A549 (cell line): ENCODE measurements at regions not wholly inside any gene's neighbourhood (a gene's known extent, or its start where the extent isn't known, plus 50 kb on each side); places are given as distances from the start of the nearest gene placed in this dataset.
"Not testable (repeated sequence)": the region's sequence is repeated elsewhere in the genome, so short reads cannot be mapped to it uniquely, and the experiment has no call there.

ENCODE experiments used
- ATAC-seq, 2 experiments: fragments of 200-7000 bp in 1 of 2; fragments of >200 bp in 1 of 2; cut with Nextera tagmentation in 1 of 2; cut with Tn5 transposase in 1 of 2; 3 replicates each; pipeline versions ENCODE4 v1.8.0 to v1.9.1; 2018 to 2020; ENCODE audit warnings: mild to moderate bottlenecking in 1 of 2, moderate library complexity in 1 of 2
- CTCF ChIA-PET: fragments of 300-600 bp; sonication (Branson Sonifier 250); formaldehyde crosslinking; extraction: SDS; loops from one replicate; lab custom pipeline; 2021; ENCODE audit warnings: antibody characterized with exemption, inconsistent platforms; lab: Yijun Ruan, JAX
- POLR2A ChIA-PET: fragments of 350-600 bp; formaldehyde crosslinking; extraction: SDS; loops from one replicate; lab custom pipeline; 2021; ENCODE audit warnings: antibody characterized with exemption, inconsistent platforms; lab: Yijun Ruan, JAX
- DNase-seq, 2 experiments: peaks; one replicate each; pipeline versions ENCODE4 v3.0.0 to v3.0.0-alpha.2; 2011 to 2016; ENCODE audit warnings: low read depth in 1 of 2, low spot score in 1 of 2
- FAIRE-seq: peaks from 2 replicates; lab custom pipeline; 2011; peaks lifted over from hg19 to GRCh38; lab: Jason Lieb, UNC
- H3K27ac ChIP-seq, 2 experiments: fragments of >200 bp; sonication (Bioruptor Twin); formaldehyde crosslinking; 3 replicates each; pipeline ENCODE4 v1.5.1; 2016 to 2017
- H3K4me1 ChIP-seq: fragments of >200 bp; sonication (Bioruptor Twin); formaldehyde crosslinking; 3 replicates; pipeline ENCODE4 v1.6.1; 2016
- H3K4me2 ChIP-seq: fragments of >200 bp; sonication (Bioruptor Twin); formaldehyde crosslinking; 3 replicates; pipeline ENCODE4 v1.6.1; 2016
- H3K4me3 ChIP-seq: fragments of >200 bp; sonication (Bioruptor Twin); formaldehyde crosslinking; 3 replicates; pipeline ENCODE4 v1.5.1; 2016
- H3K9me3 ChIP-seq: fragments of >200 bp; sonication (Bioruptor Twin); formaldehyde crosslinking; 3 replicates; pipeline ENCODE4 v1.6.1; 2016
- BHLHE40 ChIP-seq: IDR thresholded peaks from 2 replicates; pipeline ENCODE4 v1.6.1; 2012; ENCODE audit warnings: low read depth, low read length, inconsistent platforms
- CBX2 ChIP-seq: fragments of 200-600 bp; sonication (generic); IDR thresholded peaks from 2 replicates; pipeline ENCODE4 v1.6.1; 2016; ENCODE audit warnings: low read depth, mild to moderate bottlenecking, borderline replicate concordance
- CHD4 ChIP-seq: fragments of 200-600 bp; sonication (generic); IDR thresholded peaks from 2 replicates; pipeline ENCODE4 v1.6.1; 2016; ENCODE audit warnings: antibody characterized with exemption, mild to moderate bottlenecking, borderline replicate concordance
- CTCF ChIP-seq: fragments of >200 bp; sonication (Bioruptor Twin); formaldehyde crosslinking; IDR thresholded peaks from 3 replicates; pipeline ENCODE4 v1.5.1; 2016
- E2F6 ChIP-seq: IDR thresholded peaks from 2 replicates; pipeline ENCODE4 v1.6.1; 2012; ENCODE audit warnings: low read depth, borderline replicate concordance
- EHF ChIP-seq: fragments of 250-450 bp; sonication (Bioruptor Pico); IDR thresholded peaks from 2 replicates; pipeline ENCODE4 v1.5.0; 2020; ENCODE audit warnings: mild to moderate bottlenecking
- EHMT2 ChIP-seq: fragments of 200-600 bp; sonication (generic); IDR thresholded peaks from 2 replicates; pipeline ENCODE4 v1.6.1; 2016; ENCODE audit warnings: antibody characterized with exemption, low read depth, mild to moderate bottlenecking, moderate library complexity
- ELK1 ChIP-seq: fragments of 150-350 bp; IDR thresholded peaks from 2 replicates; pipeline ENCODE4 v1.6.1; 2014; ENCODE audit warnings: low read depth, mild to moderate bottlenecking, low read length
- FOSL2 ChIP-seq, 2 experiments: fragments of 450-650 bp in 1 of 2; fragments of >200 bp in 1 of 2; sonication (Bioruptor Twin) in 1 of 2; formaldehyde crosslinking; IDR thresholded peaks; 2 replicates each; pipeline versions ENCODE4 v1.5.0 to v1.6.1; 2016 to 2020; ENCODE audit warnings: mild to moderate bottlenecking in 1 of 2, moderate library complexity in 1 of 2
- GATA3 ChIP-seq: IDR thresholded peaks from 2 replicates; pipeline ENCODE4 v1.6.1; 2012; ENCODE audit warnings: borderline replicate concordance
- HDAC2 ChIP-seq: fragments of 200-600 bp; sonication (generic); IDR thresholded peaks from 2 replicates; pipeline ENCODE4 v1.6.1; 2016
- HES2 ChIP-seq: fragments of >200 bp; sonication (Bioruptor Twin); formaldehyde crosslinking; IDR thresholded peaks from 2 replicates; pipeline ENCODE4 v1.6.1; 2016
- HOXA7 ChIP-seq: fragments of 250-450 bp; sonication (Bioruptor Pico); IDR thresholded peaks from 2 replicates; pipeline ENCODE4 v1.5.0; 2020; ENCODE audit warnings: mild to moderate bottlenecking, moderate library complexity
- HOXB13 ChIP-seq: fragments of 250-450 bp; sonication (Bioruptor Pico); IDR thresholded peaks from 2 replicates; pipeline ENCODE4 v1.5.0; 2020; ENCODE audit warnings: low read depth, mild to moderate bottlenecking, moderate library complexity
- KDM1A ChIP-seq: fragments of 200-600 bp; sonication (generic); IDR thresholded peaks from 2 replicates; pipeline ENCODE4 v1.6.1; 2016; ENCODE audit warnings: low read depth, mild to moderate bottlenecking
- MAFK ChIP-seq: fragments of 450-650 bp; IDR thresholded peaks from 2 replicates; pipeline ENCODE4 v1.6.1; 2014; ENCODE audit not compliant: partially characterized antibody
- MAX ChIP-seq: IDR thresholded peaks from 2 replicates; pipeline ENCODE4 v1.6.1; 2012
- MYC ChIP-seq: IDR thresholded peaks from 2 replicates; pipeline ENCODE4 v1.6.1; 2012; ENCODE audit warnings: mild to moderate bottlenecking, inconsistent platforms, low read length, improper control_type of control experiment, borderline replicate concordance
- PHF8 ChIP-seq: fragments of 200-600 bp; sonication (generic); IDR thresholded peaks from 2 replicates; pipeline ENCODE4 v1.6.1; 2016; ENCODE audit warnings: low read depth, mild to moderate bottlenecking, antibody characterized with exemption, moderate library complexity, borderline replicate concordance
- POLR2AphosphoS2 ChIP-seq: conservative IDR thresholded peaks from 2 replicates; pipeline ENCODE4 v1.6.1; 2012; ENCODE audit warnings: low read length, improper control_type of control experiment, inconsistent platforms
- RAD21 ChIP-seq, 2 experiments: fragments of >200 bp in 1 of 2; sonication (Bioruptor Twin) in 1 of 2; formaldehyde crosslinking in 1 of 2; IDR thresholded peaks in 1 of 2; conservative IDR thresholded peaks in 1 of 2; 2 replicates in 1 of 2; 3 replicates in 1 of 2; pipeline ENCODE4 v1.6.1; 2012 to 2018; ENCODE audit warnings: inconsistent platforms in 1 of 2
- RFX5 ChIP-seq: fragments of 450-650 bp; IDR thresholded peaks from 2 replicates; pipeline ENCODE4 v1.7.1; 2014; ENCODE audit warnings: antibody characterized with exemption, mild to moderate bottlenecking, moderate library complexity
- RNF2 ChIP-seq: fragments of 200-600 bp; sonication (generic); IDR thresholded peaks from 2 replicates; pipeline ENCODE4 v1.6.1; 2016; ENCODE audit warnings: low read depth, mild to moderate bottlenecking, antibody characterized with exemption, moderate library complexity, borderline replicate concordance
- SMC3 ChIP-seq: fragments of >200 bp; sonication (Bioruptor Twin); formaldehyde crosslinking; IDR thresholded peaks from 3 replicates; pipeline ENCODE4 v1.6.1; 2018; ENCODE audit warnings: inconsistent platforms
- TP53 ChIP-seq: fragments of 250-450 bp; sonication (Bioruptor Pico); IDR thresholded peaks from 2 replicates; pipeline ENCODE4 v1.5.0; 2021; ENCODE audit warnings: mild to moderate bottlenecking, moderate library complexity
- ZC3H11A ChIP-seq: fragments of 450-650 bp; IDR thresholded peaks from 2 replicates; pipeline ENCODE4 v1.6.1; 2014; ENCODE audit warnings: antibody characterized with exemption, mild to moderate bottlenecking
- ZFP36 ChIP-seq: fragments of 450-650 bp; IDR thresholded peaks from 2 replicates; pipeline ENCODE4 v1.6.1; 2014; ENCODE audit warnings: borderline replicate concordance; ENCODE audit not compliant: partially characterized antibody
- WGBS: methylation state at CpG from one replicate; pipeline ENCODE4 v1.1.6; 2017; ENCODE audit errors: missing lambda C conversion rate; 5-methylcytosine and 5-hydroxymethylcytosine counted together

- H3K4me3 ChIP-seq, result no peak overlapping the region
- H3K27ac ChIP-seq, result no peak overlapping the region
- WGBS, result 29% methylated on average over 2 of the region's 2 CpGs
- CTCF ChIA-PET, result no interaction called here
- no peaks in the 10 kb centered on the region for H3K4me1 ChIP-seq
- TF ChIP-seq BHLHE40 (no peak), HOXA7 (CRISPR knock-in tag) (no peak), RNF2 (no peak), FOSL2 (IDR thresholded peaks at IDR 0.05) (no peak), FOSL2 (CRISPR knock-in tag; IDR thresholded peaks at IDR 0.05) (no peak), MAFK (no peak), PHF8 (no peak)
- H3K9me3 ChIP-seq, result no peaks in the 10 kb centered on the region
- FAIRE-seq (no peak), DNase-seq (no peak), ATAC-seq (no peak)
- POLR2A ChIA-PET, result no interaction called here
- no peak overlapping the region for H3K4me2 ChIP-seq
Observed at GRCh38 chr3:145492456-145492855, 668.5 kb downstream of the PLOD2 start.

- CTCF ChIA-PET, FAIRE-seq, POLR2A ChIA-PET: not testable (repeated sequence)
Observed at GRCh38 chr3:145517416-145517815, 643.6 kb downstream of the PLOD2 start.

GRCh38 chr3:145518639-145519038 is 642.3 kb downstream of the PLOD2 start:
- H3K27ac ChIP-seq, result no peak overlapping the region
- ChIA-PET CTCF (no interaction called here), POLR2A (no interaction called here)
- no peaks in the 10 kb centered on the region for H3K9me3 ChIP-seq
- FAIRE-seq (no peak), ATAC-seq (no peak), DNase-seq (no peak)
- TF ChIP-seq TP53 (CRISPR knock-in tag) (no peak), MAX (no peak), EHF (no peak), ELK1 (no peak), FOSL2 (IDR thresholded peaks at IDR 0.05) (no peak), FOSL2 (CRISPR knock-in tag; IDR thresholded peaks at IDR 0.05) (no peak), ZC3H11A (no peak), ZFP36 (no peak), CHD4 (no peak), RFX5 (no peak), HES2 (no peak), RAD21 (conservative IDR thresholded peaks at IDR 0.05 in 1 of 2, IDR thresholded peaks at IDR 0.05 in 1 of 2) (no peak), KDM1A (no peak), POLR2AphosphoS2 (no peak)
- H3K4me2 ChIP-seq, result no peak overlapping the region
- H3K4me3 ChIP-seq, result no peak overlapping the region
- H3K4me1 ChIP-seq, result no peaks in the 10 kb centered on the region
- 5% methylated on average over 4 of the region's 4 CpGs for WGBS

More at GRCh38 chr3:145517416-145517815, 643.6 kb downstream of the PLOD2 start:
- not testable (repeated sequence) for DNase-seq, ATAC-seq, H3K9me3 ChIP-seq, H3K27ac ChIP-seq, H3K4me2 ChIP-seq, H3K4me1 ChIP-seq, H3K4me3 ChIP-seq
- WGBS, result 36% methylated on average over 4 of the region's 4 CpGs

GRCh38 chr3:145519398-145520047 is 641.5 kb downstream of the PLOD2 start:
- no peak for FAIRE-seq
- no peak for TF ChIP-seq CBX2
- TF ChIP-seq HOXA7 (CRISPR knock-in tag), result no peak
- no peak for TF ChIP-seq HOXB13 (CRISPR knock-in tag)
- TF ChIP-seq HDAC2, result no peak
- no peak for TF ChIP-seq RNF2
- TF ChIP-seq E2F6, result no peak
- no peak for TF ChIP-seq POLR2AphosphoS2
- TF ChIP-seq EHMT2, result no peak
- TF ChIP-seq GATA3, result no peak
- no peak for TF ChIP-seq MYC
- TF ChIP-seq EHF, result no peak
- no peak for TF ChIP-seq CTCF
- no peak for TF ChIP-seq PHF8
- TF ChIP-seq SMC3, result no peak

More at GRCh38 chr3:145519398-145520047, 641.5 kb downstream of the PLOD2 start:
- DNase-seq (no peak), ATAC-seq (no peak)
- no peak overlapping the region for H3K4me2 ChIP-seq
- no peak overlapping the region for H3K27ac ChIP-seq
- POLR2A ChIA-PET, result no interaction called here
- H3K4me1 ChIP-seq, result no peaks in the 10 kb centered on the region
- no peaks in the 10 kb centered on the region for H3K9me3 ChIP-seq
- CTCF ChIA-PET, result no interaction called here
- no peak overlapping the region for H3K4me3 ChIP-seq
- 20% methylated on average over 6 of the region's 6 CpGs for WGBS
